ENCODE measurements at regions not wholly inside any gene's neighbourhood (a gene's known extent, or its start where the extent isn't known, plus 50 kb on each side); places are given as distances from the start of the nearest gene placed in this dataset.

DNA sequence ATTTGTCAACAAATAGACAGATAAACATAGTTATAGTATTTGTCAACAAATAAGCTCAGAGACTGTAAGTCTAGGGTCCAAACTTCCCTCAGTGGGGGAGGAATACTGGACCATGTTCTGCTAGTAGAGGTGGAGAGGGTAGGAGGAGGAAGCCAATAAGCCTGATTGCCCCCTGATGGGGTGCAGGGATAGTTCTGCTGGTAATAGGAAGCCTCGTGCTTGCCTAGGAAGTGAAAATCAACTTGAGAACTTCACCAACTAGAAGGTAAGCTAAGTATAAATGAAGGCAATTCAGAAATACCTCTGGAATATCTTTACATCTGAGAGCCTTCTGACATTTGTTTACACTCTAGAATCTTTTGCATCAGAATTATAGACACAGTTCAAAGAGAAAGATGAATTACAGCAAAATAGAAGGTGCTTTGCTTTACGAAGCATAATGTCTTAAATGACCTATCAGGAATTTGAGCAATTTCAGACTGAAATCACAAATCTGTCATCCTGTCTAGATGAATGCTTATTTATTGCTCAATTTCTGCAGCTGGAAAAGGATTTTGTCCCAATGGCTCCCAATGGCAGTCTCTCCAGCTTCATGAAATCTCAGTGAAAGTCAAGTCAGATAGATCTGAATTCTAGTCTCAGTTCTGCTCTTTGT is 225.6 kb upstream of the TBC1D5 start:
- H3K4me3 Mint-ChIP-seq = no peak overlapping the region
- no peaks in the 10 kb centered on the region for H3K27me3 ChIP-seq (ENCODE audit: control insufficient read depth, insufficient read depth, low read length, poor library complexity, severe bottlenecking)
- peaks cover 16% of the 10 kb centered on the region for H3K4me1 Mint-ChIP-seq
- H3K36me3 Mint-ChIP-seq (ENCODE audit: low read depth) = peaks cover 3% of the 10 kb centered on the region
- TF ChIP-seq, protein P1, sequence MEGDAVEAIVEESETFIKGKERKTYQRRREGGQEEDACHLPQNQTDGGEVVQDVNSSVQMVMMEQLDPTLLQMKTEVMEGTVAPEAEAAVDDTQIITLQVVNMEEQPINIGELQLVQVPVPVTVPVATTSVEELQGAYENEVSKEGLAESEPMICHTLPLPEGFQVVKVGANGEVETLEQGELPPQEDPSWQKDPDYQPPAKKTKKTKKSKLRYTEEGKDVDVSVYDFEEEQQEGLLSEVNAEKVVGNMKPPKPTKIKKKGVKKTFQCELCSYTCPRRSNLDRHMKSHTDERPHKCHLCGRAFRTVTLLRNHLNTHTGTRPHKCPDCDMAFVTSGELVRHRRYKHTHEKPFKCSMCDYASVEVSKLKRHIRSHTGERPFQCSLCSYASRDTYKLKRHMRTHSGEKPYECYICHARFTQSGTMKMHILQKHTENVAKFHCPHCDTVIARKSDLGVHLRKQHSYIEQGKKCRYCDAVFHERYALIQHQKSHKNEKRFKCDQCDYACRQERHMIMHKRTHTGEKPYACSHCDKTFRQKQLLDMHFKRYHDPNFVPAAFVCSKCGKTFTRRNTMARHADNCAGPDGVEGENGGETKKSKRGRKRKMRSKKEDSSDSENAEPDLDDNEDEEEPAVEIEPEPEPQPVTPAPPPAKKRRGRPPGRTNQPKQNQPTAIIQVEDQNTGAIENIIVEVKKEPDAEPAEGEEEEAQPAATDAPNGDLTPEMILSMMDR (conservative IDR thresholded peaks at IDR 0.05) = no peak
- no peak overlapping the region for H3K27ac Mint-ChIP-seq
- H3K9me3 Mint-ChIP-seq = no peaks in the 10 kb centered on the region
- WGBS, 2 experiments (ENCODE audit: insufficient coverage in 1 of 2, insufficient read length in 1 of 2) = 90 to 100% methylated on average over 1 to 2 of the region's 2 CpGs
- DNase-seq = no peak
- no peak overlapping the region for H3K9ac ChIP-seq (ENCODE audit: extremely low read depth, low read length, poor library complexity, severe bottlenecking)
- no peaks in the 10 kb centered on the region for H3K27me3 Mint-ChIP-seq (ENCODE audit: insufficient read depth)
- H3K27ac ChIP-seq (ENCODE audit: low read depth, low read length) = no peak overlapping the region
- no peak overlapping the region for H3K4me3 ChIP-seq (ENCODE audit: low read length)
- H3K4me1 ChIP-seq (ENCODE audit: control insufficient read depth, insufficient read depth, low read length) = peaks cover 2% of the 10 kb centered on the region
- no peaks in the 10 kb centered on the region for H3K36me3 ChIP-seq (ENCODE audit: control insufficient read depth, insufficient read depth, low read length)
- no peaks in the 10 kb centered on the region for H3K9me3 ChIP-seq (ENCODE audit: control insufficient read depth, low read length)

DNA sequence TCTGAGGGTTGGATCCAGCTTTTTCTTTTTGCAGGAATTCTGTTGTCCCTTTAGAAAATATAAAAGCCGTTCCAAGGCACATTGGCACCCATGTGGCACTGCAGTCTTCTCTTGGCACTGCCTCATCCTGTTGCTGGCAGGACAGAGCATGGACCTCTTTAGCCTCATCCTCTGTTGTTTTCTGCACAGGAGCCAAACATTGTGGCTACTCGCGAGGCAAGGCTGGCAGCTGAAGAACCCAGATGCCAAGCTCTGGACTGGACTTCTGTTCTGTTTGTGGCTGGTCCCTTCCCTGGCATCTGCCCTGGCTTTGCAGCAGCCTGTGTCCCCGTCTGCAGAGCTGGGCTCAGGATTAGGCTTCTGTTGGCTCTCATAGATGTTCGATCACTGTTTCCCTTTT is 224.7 kb upstream of the TBC1D5 start:
- peaks cover 8% of the 10 kb centered on the region for H3K4me1 Mint-ChIP-seq
- Histone ChIP-seq H3K9me3 (ENCODE audit: control insufficient read depth, low read length) (no peaks in the 10 kb centered on the region), H3K36me3 (ENCODE audit: control insufficient read depth, insufficient read depth, low read length) (no peaks in the 10 kb centered on the region), H3K9ac (ENCODE audit: extremely low read depth, low read length, poor library complexity, severe bottlenecking) (no peak overlapping the region), H3K27ac (ENCODE audit: low read depth, low read length) (no peak overlapping the region), H3K4me1 (ENCODE audit: control insufficient read depth, insufficient read depth, low read length) (no peaks in the 10 kb centered on the region), H3K4me3 (ENCODE audit: low read length) (no peak overlapping the region), H3K27me3 (ENCODE audit: control insufficient read depth, insufficient read depth, low read length, poor library complexity, severe bottlenecking) (no peaks in the 10 kb centered on the region)
- no peaks in the 10 kb centered on the region for H3K9me3 Mint-ChIP-seq
- no peak overlapping the region for H3K4me3 Mint-ChIP-seq
- TF ChIP-seq, protein P1 (conservative IDR thresholded peaks at IDR 0.05) = no peak
- H3K36me3 Mint-ChIP-seq (ENCODE audit: low read depth) = peaks cover 3% of the 10 kb centered on the region
- H3K27ac Mint-ChIP-seq = no peak overlapping the region
- WGBS, 2 experiments (ENCODE audit: insufficient coverage in 1 of 2, insufficient read length in 1 of 2) = 93 to 96% methylated on average over 3 to 5 of the region's 5 CpGs
- no peaks in the 10 kb centered on the region for H3K27me3 Mint-ChIP-seq (ENCODE audit: insufficient read depth)
- DNase-seq = no peak

DNA sequence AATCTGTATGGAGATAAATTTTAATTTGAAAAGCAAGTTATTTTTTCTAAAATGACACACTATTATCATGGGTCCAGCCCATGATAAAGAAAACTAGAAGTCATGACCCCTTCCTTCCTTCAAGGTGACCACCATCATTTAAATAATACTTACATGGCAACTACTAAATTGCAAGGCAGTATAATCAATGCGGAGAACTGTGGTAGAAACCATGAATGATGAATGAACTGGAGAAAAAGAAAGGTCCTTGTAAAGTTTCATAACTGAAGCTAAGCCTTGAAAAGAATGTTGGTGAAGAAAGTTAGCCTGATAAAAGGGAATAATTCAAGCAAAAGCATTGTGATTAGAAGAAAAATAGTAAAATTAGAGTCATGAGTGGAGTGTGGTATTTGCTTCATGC is 222.9 kb upstream of the TBC1D5 start:
- H3K27ac Mint-ChIP-seq = no peak overlapping the region
- Histone ChIP-seq H3K36me3 (ENCODE audit: control insufficient read depth, insufficient read depth, low read length) (no peaks in the 10 kb centered on the region), H3K4me1 (ENCODE audit: control insufficient read depth, insufficient read depth, low read length) (no peaks in the 10 kb centered on the region), H3K27ac (ENCODE audit: low read depth, low read length) (no peak overlapping the region), H3K27me3 (ENCODE audit: control insufficient read depth, insufficient read depth, low read length, poor library complexity, severe bottlenecking) (no peaks in the 10 kb centered on the region), H3K4me3 (ENCODE audit: low read length) (no peak overlapping the region), H3K9ac (ENCODE audit: extremely low read depth, low read length, poor library complexity, severe bottlenecking) (no peak overlapping the region), H3K9me3 (ENCODE audit: control insufficient read depth, low read length) (no peaks in the 10 kb centered on the region)
- TF ChIP-seq, protein P1 (conservative IDR thresholded peaks at IDR 0.05) = no peak
- H3K27me3 Mint-ChIP-seq (ENCODE audit: insufficient read depth) = no peaks in the 10 kb centered on the region
- no peaks in the 10 kb centered on the region for H3K4me1 Mint-ChIP-seq
- no peaks in the 10 kb centered on the region for H3K9me3 Mint-ChIP-seq
- H3K4me3 Mint-ChIP-seq = no peak overlapping the region
- peaks cover 3% of the 10 kb centered on the region for H3K36me3 Mint-ChIP-seq (ENCODE audit: low read depth)
- 90 to 96% methylated on average over 1 of the region's 1 CpG for WGBS, 2 experiments (ENCODE audit: insufficient coverage in 1 of 2, insufficient read length in 1 of 2)
- DNase-seq = no peak

Data from endodermal cell (in vitro differentiated cells).